Progenitor cell of endocrine pancreas (in vitro differentiated cells): ENCODE measurements at regions not wholly inside any gene's neighbourhood (a gene's known extent, or its start where the extent isn't known, plus 50 kb on each side); places are given as distances from the start of the nearest gene placed in this dataset.

Experiments
- DNase-seq: peaks from one replicate; pipeline ENCODE4 v3.0.0; 2021; ENCODE audit warnings: low spot score; ENCODE audit not compliant: unreplicated experiment
- H3K27ac Mint-ChIP-seq: 2 replicates; pipeline ENCODE4 v1.8.0; 2021; ENCODE audit warnings: mild to moderate bottlenecking, moderate library complexity, mixed read lengths
- H3K27me3 Mint-ChIP-seq: 2 replicates; pipeline ENCODE4 v1.8.0; 2021; ENCODE audit warnings: mixed read lengths
- H3K36me3 Mint-ChIP-seq: 2 replicates; pipeline ENCODE4 v1.8.0; 2022; ENCODE audit warnings: mixed read lengths; ENCODE audit not compliant: insufficient read depth
- H3K4me1 Mint-ChIP-seq: 2 replicates; pipeline ENCODE4 v1.8.0; 2021; ENCODE audit warnings: low read depth, mixed read lengths
- H3K4me3 Mint-ChIP-seq: 2 replicates; pipeline ENCODE4 v1.8.0; 2021; ENCODE audit warnings: low read depth, mild to moderate bottlenecking, moderate library complexity, mixed read lengths
- H3K9me3 Mint-ChIP-seq: 2 replicates; pipeline ENCODE4 v1.8.0; 2021; ENCODE audit warnings: low read depth, mixed read lengths
- TF ChIP-seq, protein P1 (sequence below): fragments of 200-600 bp; sonication (generic); IDR thresholded peaks from one replicate; pipeline ENCODE4 v1.5.0; 2021; ENCODE audit warnings: antibody characterized with exemption, mild to moderate bottlenecking; ENCODE audit not compliant: unreplicated experiment

DNA sequence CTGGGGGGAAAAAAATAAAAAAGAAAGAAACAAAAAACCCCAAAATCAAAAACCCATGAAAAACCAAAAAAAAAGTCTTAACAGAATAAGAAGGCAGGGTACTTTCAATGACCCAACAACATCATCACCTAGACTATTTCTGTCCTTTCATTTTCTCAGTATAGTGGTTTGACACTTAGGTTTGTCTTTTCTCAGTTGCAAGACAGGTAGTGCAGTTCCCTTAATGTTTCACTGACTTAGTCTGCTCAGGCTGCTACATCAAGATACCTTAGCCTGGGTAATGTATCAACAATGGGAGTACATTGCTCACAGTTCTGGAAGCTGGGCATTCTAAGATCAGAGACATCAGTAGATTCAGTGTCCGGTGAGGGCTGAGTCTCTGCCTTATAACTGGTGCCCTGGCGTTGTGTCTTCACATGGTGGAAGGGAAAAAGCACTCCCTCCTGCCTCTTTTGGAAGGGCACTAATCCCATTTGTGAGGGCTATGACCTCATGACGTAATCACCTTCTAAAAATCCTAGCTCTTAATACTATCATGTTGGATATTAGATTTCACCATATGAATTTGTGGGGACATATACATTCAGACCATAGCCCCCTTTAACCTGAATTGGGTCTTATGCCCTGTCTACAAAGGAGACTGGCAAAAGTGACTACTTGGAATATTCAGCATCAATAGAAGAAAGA is 362.3 kb upstream of the RBFOX1 start:
- DNase-seq: no peak
- Mint-ChIP-seq H3K4me1 (no peaks in the 10 kb centered on the region), H3K27me3 (peaks cover 39% of the 10 kb centered on the region), H3K27ac (no peak overlapping the region), H3K9me3 (no peaks in the 10 kb centered on the region), H3K4me3 (no peak overlapping the region), H3K36me3 (no peaks in the 10 kb centered on the region)
- TF ChIP-seq, protein P1, sequence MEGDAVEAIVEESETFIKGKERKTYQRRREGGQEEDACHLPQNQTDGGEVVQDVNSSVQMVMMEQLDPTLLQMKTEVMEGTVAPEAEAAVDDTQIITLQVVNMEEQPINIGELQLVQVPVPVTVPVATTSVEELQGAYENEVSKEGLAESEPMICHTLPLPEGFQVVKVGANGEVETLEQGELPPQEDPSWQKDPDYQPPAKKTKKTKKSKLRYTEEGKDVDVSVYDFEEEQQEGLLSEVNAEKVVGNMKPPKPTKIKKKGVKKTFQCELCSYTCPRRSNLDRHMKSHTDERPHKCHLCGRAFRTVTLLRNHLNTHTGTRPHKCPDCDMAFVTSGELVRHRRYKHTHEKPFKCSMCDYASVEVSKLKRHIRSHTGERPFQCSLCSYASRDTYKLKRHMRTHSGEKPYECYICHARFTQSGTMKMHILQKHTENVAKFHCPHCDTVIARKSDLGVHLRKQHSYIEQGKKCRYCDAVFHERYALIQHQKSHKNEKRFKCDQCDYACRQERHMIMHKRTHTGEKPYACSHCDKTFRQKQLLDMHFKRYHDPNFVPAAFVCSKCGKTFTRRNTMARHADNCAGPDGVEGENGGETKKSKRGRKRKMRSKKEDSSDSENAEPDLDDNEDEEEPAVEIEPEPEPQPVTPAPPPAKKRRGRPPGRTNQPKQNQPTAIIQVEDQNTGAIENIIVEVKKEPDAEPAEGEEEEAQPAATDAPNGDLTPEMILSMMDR: no peak

DNA sequence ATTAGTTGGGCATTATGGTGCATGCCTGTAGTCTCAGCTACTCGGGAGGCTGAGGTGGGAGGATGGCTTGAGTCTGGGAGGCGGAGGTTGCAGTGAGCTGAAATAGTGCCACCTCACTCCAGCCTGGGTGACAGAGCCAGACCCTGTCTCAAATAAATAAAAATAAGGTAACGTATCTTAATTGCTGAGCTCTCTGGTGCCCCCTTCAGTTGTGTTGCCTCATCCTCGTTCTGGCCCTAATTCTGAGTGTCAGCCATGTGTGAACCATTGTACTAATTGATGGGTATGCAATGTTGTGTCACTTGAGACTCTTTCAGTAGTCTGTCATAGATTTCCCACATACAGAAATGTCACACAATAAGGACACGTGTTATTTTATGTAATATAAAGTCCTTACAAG is 363.1 kb upstream of the RBFOX1 start:
- Mint-ChIP-seq H3K27me3 (peaks cover 42% of the 10 kb centered on the region), H3K4me1 (no peaks in the 10 kb centered on the region), H3K27ac (no peak overlapping the region), H3K9me3 (no peaks in the 10 kb centered on the region), H3K4me3 (no peak overlapping the region), H3K36me3 (no peaks in the 10 kb centered on the region)
- TF ChIP-seq, protein P1: peak; percentile 22
- no peak for DNase-seq

DNA sequence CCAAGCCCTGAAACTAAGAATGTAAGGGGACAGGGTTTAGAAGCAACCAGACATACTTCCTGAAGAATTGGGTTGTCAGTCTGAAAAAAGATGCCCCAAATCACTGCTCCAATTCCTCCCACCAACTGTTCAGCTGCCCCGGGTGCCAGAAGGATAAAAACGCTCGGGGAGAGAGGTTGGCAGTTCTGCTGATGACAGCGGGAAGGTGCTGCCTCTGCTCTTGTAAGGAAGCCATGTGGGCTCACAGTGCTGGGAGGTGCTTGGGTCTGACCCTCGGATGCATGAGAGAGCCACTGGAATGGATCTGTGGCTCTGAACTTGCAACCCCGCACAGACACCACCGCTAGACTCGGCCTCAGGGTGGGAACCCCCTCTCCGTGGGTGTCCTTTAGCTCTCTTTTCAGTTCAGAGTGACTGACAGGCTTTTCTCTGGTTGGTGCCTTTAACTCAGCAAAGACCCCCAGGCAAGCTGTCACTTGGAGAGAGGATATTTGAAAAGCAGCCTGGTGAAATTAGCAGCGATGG is 364.8 kb upstream of the RBFOX1 start:
- no peaks in the 10 kb centered on the region for H3K36me3 Mint-ChIP-seq
- no peak for DNase-seq
- H3K27me3 Mint-ChIP-seq: peaks cover 42% of the 10 kb centered on the region
- no peaks in the 10 kb centered on the region for H3K9me3 Mint-ChIP-seq
- TF ChIP-seq, protein P1: no peak
- H3K27ac Mint-ChIP-seq: no peak overlapping the region
- H3K4me3 Mint-ChIP-seq: no peak overlapping the region
- H3K4me1 Mint-ChIP-seq: no peaks in the 10 kb centered on the region

DNA sequence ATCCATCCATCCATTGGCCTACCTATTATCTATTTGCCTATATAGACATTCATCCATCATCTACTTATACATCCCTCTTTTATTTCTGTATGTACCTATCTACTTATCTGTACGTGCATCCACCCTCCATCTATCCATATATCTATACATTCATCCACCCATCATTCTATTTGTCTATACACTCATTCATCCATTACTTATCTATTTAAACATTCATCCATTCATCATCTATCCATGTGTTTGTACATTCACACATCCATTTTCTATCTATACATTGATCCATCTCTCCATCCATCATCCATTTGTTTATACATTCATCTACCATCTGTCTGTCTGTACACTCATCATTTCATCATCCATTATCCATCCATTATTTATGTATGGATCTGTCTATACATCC is 365.7 kb upstream of the RBFOX1 start:
- peaks cover 38% of the 10 kb centered on the region for H3K27me3 Mint-ChIP-seq
- no peaks in the 10 kb centered on the region for H3K4me1 Mint-ChIP-seq
- no peak overlapping the region for H3K4me3 Mint-ChIP-seq
- TF ChIP-seq, protein P1: no peak
- no peak overlapping the region for H3K27ac Mint-ChIP-seq
- no peak for DNase-seq
- H3K36me3 Mint-ChIP-seq: no peaks in the 10 kb centered on the region
- H3K9me3 Mint-ChIP-seq: no peaks in the 10 kb centered on the region

DNA sequence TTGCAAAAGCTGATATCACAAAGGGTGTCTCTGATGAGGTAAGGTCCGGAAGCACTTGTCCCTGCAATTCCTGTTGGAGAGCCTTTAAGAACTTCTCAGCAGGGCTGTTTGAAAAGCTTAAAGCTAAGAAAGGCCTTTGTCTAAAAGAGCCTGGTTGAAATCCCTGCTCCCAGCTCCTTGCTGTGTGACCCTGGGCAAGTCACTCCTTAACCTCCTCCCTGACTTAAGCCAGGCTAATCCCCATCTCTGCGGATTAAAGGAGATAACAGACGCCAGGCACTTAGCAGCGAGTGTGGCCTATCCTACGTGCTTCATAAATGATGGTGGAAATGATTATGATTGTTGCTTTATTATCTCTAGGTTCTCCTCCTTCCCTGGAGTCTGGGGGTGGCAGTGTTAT is 368.0 kb upstream of the RBFOX1 start:
- Mint-ChIP-seq H3K36me3 (no peaks in the 10 kb centered on the region), H3K27me3 (peaks cover 31% of the 10 kb centered on the region), H3K4me1 (no peaks in the 10 kb centered on the region), H3K9me3 (no peaks in the 10 kb centered on the region), H3K4me3 (no peak overlapping the region), H3K27ac (no peak overlapping the region)
- TF ChIP-seq, protein P1: no peak
- DNase-seq: no peak
